ENCODE measurements at regions not wholly inside any gene's neighbourhood (a gene's known extent, or its start where the extent isn't known, plus 50 kb on each side); places are given as distances from the start of the nearest gene placed in this dataset.

GRCh38 chr12:43117226-43117930 is 434.6 kb downstream of the ADAMTS20 start:
- Histone ChIP-seq H3K79me2 (ENCODE audit: control insufficient read depth, insufficient read depth, low read length) (no peaks in the 10 kb centered on the region), H3K27ac (ENCODE audit: insufficient read depth, low read length) (no peak overlapping the region), H3K36me3 (ENCODE audit: control insufficient read depth, insufficient read depth, low read length) (no peaks in the 10 kb centered on the region), H2AFZ (ENCODE audit: low read length) (no peak overlapping the region), H3K4me1 (ENCODE audit: control insufficient read depth, extremely low read depth, insufficient read depth, low read length) (no peaks in the 10 kb centered on the region), H3K9ac (ENCODE audit: insufficient read depth, low read length) (no peak overlapping the region), H3K4me2 (ENCODE audit: extremely low read depth, insufficient read depth, low read length) (no peak overlapping the region), H3K27me3 (ENCODE audit: control insufficient read depth, insufficient read depth, low read length) (no peaks in the 10 kb centered on the region), H3K4me3 (replicated peaks in 1 of 4; ENCODE audit: control extremely low read depth in 1 of 4, insufficient read depth in 1 of 4, low read depth in 3 of 4, low read length in 4 of 4) (no peak overlapping the region), H4K20me1 (ENCODE audit: control insufficient read depth, extremely low read depth, insufficient read depth, low read length) (no peaks in the 10 kb centered on the region), H3K9me3 (ENCODE audit: control insufficient read depth, insufficient read depth, low read depth, low read length) (no peaks in the 10 kb centered on the region)
- no peak for TF ChIP-seq EZH2 (IDR thresholded peaks at IDR 0.05; ENCODE audit: low read length, missing control alignments)
- TF ChIP-seq CTCF (conservative IDR thresholded peaks at IDR 0.05 in 1 of 2, IDR thresholded peaks at IDR 0.05 in 1 of 2; ENCODE audit: low read depth in 1 of 2, low read length in 2 of 2), result no peak
- DNase-seq (ENCODE audit: low read depth in 2 of 2), result no peak

GRCh38 chr12:43115441-43116160 is 436.4 kb downstream of the ADAMTS20 start:
- Histone ChIP-seq H3K27ac (ENCODE audit: insufficient read depth, low read length) (no peak overlapping the region), H3K9ac (ENCODE audit: insufficient read depth, low read length) (no peak overlapping the region), H3K79me2 (ENCODE audit: control insufficient read depth, insufficient read depth, low read length) (no peaks in the 10 kb centered on the region), H2AFZ (ENCODE audit: low read length) (no peak overlapping the region), H3K9me3 (ENCODE audit: control insufficient read depth, insufficient read depth, low read depth, low read length) (no peaks in the 10 kb centered on the region), H4K20me1 (ENCODE audit: control insufficient read depth, extremely low read depth, insufficient read depth, low read length) (no peaks in the 10 kb centered on the region), H3K27me3 (ENCODE audit: control insufficient read depth, insufficient read depth, low read length) (no peaks in the 10 kb centered on the region), H3K36me3 (ENCODE audit: control insufficient read depth, insufficient read depth, low read length) (no peaks in the 10 kb centered on the region), H3K4me2 (ENCODE audit: extremely low read depth, insufficient read depth, low read length) (no peak overlapping the region), H3K4me1 (ENCODE audit: control insufficient read depth, extremely low read depth, insufficient read depth, low read length) (no peaks in the 10 kb centered on the region), H3K4me3 (replicated peaks in 1 of 4; ENCODE audit: control extremely low read depth in 1 of 4, insufficient read depth in 1 of 4, low read depth in 3 of 4, low read length in 4 of 4) (no peak overlapping the region)
- DNase-seq (ENCODE audit: low read depth in 2 of 2), result no peak
- TF ChIP-seq CTCF (conservative IDR thresholded peaks at IDR 0.05 in 1 of 2, IDR thresholded peaks at IDR 0.05 in 1 of 2; ENCODE audit: low read depth in 1 of 2, low read length in 2 of 2) (no peak), EZH2 (IDR thresholded peaks at IDR 0.05; ENCODE audit: low read length, missing control alignments) (no peak)

GRCh38 chr12:43114316-43114715 is 437.7 kb downstream of the ADAMTS20 start:
- H3K27ac ChIP-seq (ENCODE audit: insufficient read depth, low read length), result no peak overlapping the region
- H3K36me3 ChIP-seq (ENCODE audit: control insufficient read depth, insufficient read depth, low read length), result no peaks in the 10 kb centered on the region
- H3K79me2 ChIP-seq (ENCODE audit: control insufficient read depth, insufficient read depth, low read length), result no peaks in the 10 kb centered on the region
- H3K9ac ChIP-seq (ENCODE audit: insufficient read depth, low read length), result no peak overlapping the region
- H3K4me1 ChIP-seq (ENCODE audit: control insufficient read depth, extremely low read depth, insufficient read depth, low read length), result no peaks in the 10 kb centered on the region
- H3K4me2 ChIP-seq (ENCODE audit: extremely low read depth, insufficient read depth, low read length), result no peak overlapping the region
- TF ChIP-seq EZH2 (IDR thresholded peaks at IDR 0.05; ENCODE audit: low read length, missing control alignments) (no peak), CTCF (conservative IDR thresholded peaks at IDR 0.05 in 1 of 2, IDR thresholded peaks at IDR 0.05 in 1 of 2; ENCODE audit: low read depth in 1 of 2, low read length in 2 of 2) (no peak)
- no peaks in the 10 kb centered on the region for H3K27me3 ChIP-seq (ENCODE audit: control insufficient read depth, insufficient read depth, low read length)
- no peak for DNase-seq (ENCODE audit: low read depth in 2 of 2)
- H3K4me3 ChIP-seq (replicated peaks in 1 of 4; ENCODE audit: control extremely low read depth in 1 of 4, insufficient read depth in 1 of 4, low read depth in 3 of 4, low read length in 4 of 4), result no peak overlapping the region
- H3K9me3 ChIP-seq (ENCODE audit: control insufficient read depth, insufficient read depth, low read depth, low read length), result no peaks in the 10 kb centered on the region
- no peaks in the 10 kb centered on the region for H4K20me1 ChIP-seq (ENCODE audit: control insufficient read depth, extremely low read depth, insufficient read depth, low read length)
- no peak overlapping the region for H2AFZ ChIP-seq (ENCODE audit: low read length)

Measured in fibroblast of lung (primary cell).